Prostate gland (tissue), 2 donors: ENCODE measurements at regions not wholly inside any gene's neighbourhood (a gene's known extent, or its start where the extent isn't known, plus 50 kb on each side); places are given as distances from the start of the nearest gene placed in this dataset.
"Not testable (repeated sequence)": the region's sequence is repeated elsewhere in the genome, so short reads cannot be mapped to it uniquely, and the experiment has no call there.

Experiments
- POLR2A ChIP-seq: fragments of 450-650 bp; IDR thresholded peaks from one replicate; pipeline ENCODE4 v1.6.1; 2016; ENCODE audit warnings: antibody characterized with exemption, mild to moderate bottlenecking
- POLR2AphosphoS5 ChIP-seq: sonication (generic); formaldehyde crosslinking; IDR thresholded peaks from one replicate; pipeline ENCODE4 v1.6.1; 2017; ENCODE audit warnings: antibody characterized with exemption
- TF ChIP-seq, protein P1 (sequence below), 4 experiments: fragments of 200-600 bp in 2 of 4; fragments of 450-650 bp in 2 of 4; sonication (generic) in 2 of 4; IDR thresholded peaks; 1 replicate in 3 of 4; 2 replicates in 1 of 4; pipeline ENCODE4 v1.5.1; 2016 to 2019; ENCODE audit warnings: antibody characterized with exemption in 4 of 4, mild to moderate bottlenecking in 2 of 4, moderate library complexity in 2 of 4

DNA sequence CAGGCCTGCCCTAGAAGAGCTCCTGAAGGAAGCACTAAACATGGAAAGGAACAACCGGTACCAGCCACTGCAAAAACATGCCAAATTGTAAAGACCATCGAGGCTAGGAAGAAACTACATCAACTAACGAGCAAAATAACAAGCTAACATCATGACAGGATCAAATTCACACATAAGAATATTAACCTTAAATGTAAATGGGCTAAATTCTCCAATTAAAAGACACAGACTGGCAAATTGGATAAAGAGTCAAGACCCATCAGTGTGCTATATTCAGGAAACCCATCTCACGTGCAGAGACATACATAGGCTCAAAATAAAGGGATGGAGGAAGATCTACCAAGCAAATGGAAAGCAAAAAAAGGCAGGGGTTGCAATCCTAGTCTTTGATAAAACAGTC is 54.8 kb upstream of the VPREB1 start:
- TF ChIP-seq, protein P1, sequence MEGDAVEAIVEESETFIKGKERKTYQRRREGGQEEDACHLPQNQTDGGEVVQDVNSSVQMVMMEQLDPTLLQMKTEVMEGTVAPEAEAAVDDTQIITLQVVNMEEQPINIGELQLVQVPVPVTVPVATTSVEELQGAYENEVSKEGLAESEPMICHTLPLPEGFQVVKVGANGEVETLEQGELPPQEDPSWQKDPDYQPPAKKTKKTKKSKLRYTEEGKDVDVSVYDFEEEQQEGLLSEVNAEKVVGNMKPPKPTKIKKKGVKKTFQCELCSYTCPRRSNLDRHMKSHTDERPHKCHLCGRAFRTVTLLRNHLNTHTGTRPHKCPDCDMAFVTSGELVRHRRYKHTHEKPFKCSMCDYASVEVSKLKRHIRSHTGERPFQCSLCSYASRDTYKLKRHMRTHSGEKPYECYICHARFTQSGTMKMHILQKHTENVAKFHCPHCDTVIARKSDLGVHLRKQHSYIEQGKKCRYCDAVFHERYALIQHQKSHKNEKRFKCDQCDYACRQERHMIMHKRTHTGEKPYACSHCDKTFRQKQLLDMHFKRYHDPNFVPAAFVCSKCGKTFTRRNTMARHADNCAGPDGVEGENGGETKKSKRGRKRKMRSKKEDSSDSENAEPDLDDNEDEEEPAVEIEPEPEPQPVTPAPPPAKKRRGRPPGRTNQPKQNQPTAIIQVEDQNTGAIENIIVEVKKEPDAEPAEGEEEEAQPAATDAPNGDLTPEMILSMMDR (IDR thresholded peaks at IDR 0.05), result not testable (repeated sequence)
- not testable (repeated sequence) for TF ChIP-seq POLR2AphosphoS5, POLR2A
